SK-N-SH treated with all-trans-retinoic acid at 6 μM for 48 hours (cell line): ENCODE measurements at regions not wholly inside any gene's neighbourhood (a gene's known extent, or its start where the extent isn't known, plus 50 kb on each side); places are given as distances from the start of the nearest gene placed in this dataset.

ENCODE experiments used
- ATAC-seq: fragments of 200-7000 bp; cut with Tn5 transposase; 3 replicates; pipeline ENCODE4 v1.9.1; 2020; ENCODE audit warnings: mild to moderate bottlenecking, moderate library complexity
- ARNTL ChIP-seq: fragments of 450-650 bp; formaldehyde crosslinking; IDR thresholded peaks from 2 replicates; pipeline ENCODE4 v1.5.0; 2020; ENCODE audit warnings: low read depth, mild to moderate bottlenecking, moderate library complexity, borderline replicate concordance
- BACH2 ChIP-seq: fragments of 250-450 bp; sonication (Bioruptor Pico); IDR thresholded peaks from 2 replicates; pipeline ENCODE4 v1.9.0; 2021; ENCODE audit warnings: mild to moderate bottlenecking, borderline replicate concordance
- CREB5 ChIP-seq: fragments of 250-450 bp; sonication (Bioruptor Pico); IDR thresholded peaks from 2 replicates; pipeline ENCODE4 v1.5.1; 2020; ENCODE audit warnings: low read depth, mild to moderate bottlenecking, moderate library complexity
- CSDC2 ChIP-seq: fragments of 250-450 bp; sonication (Bioruptor Pico); IDR thresholded peaks from 2 replicates; pipeline ENCODE4 v1.5.0; 2020; ENCODE audit warnings: mild to moderate bottlenecking, moderate library complexity
- CSRNP3 ChIP-seq: fragments of 250-450 bp; sonication (Bioruptor Pico); IDR thresholded peaks from 2 replicates; pipeline ENCODE4 v1.5.1; 2021; ENCODE audit warnings: mild to moderate bottlenecking, moderate library complexity
- ESRRG ChIP-seq: fragments of 250-450 bp; sonication (Bioruptor Pico); IDR thresholded peaks from 2 replicates; pipeline ENCODE4 v1.6.1; 2021; ENCODE audit warnings: mild to moderate bottlenecking
- GLIS3 ChIP-seq: fragments of 250-450 bp; sonication (Bioruptor Pico); IDR thresholded peaks from 2 replicates; pipeline ENCODE4 v1.5.0; 2020; ENCODE audit warnings: mild to moderate bottlenecking, moderate library complexity
- ISL1 ChIP-seq: fragments of 250-450 bp; sonication (Bioruptor Pico); IDR thresholded peaks from 2 replicates; pipeline ENCODE4 v2.1.2; 2022; ENCODE audit warnings: mild to moderate bottlenecking, moderate library complexity
- OSR1 ChIP-seq: fragments of 250-450 bp; sonication (Bioruptor Pico); IDR thresholded peaks from 2 replicates; pipeline ENCODE4 v1.8.0; 2022; ENCODE audit warnings: moderate library complexity, mild to moderate bottlenecking, inconsistent platforms
- PATZ1 ChIP-seq: fragments of 250-450 bp; sonication (Bioruptor Pico); IDR thresholded peaks from 2 replicates; pipeline ENCODE4 v1.8.0; 2020; ENCODE audit warnings: mild to moderate bottlenecking, moderate library complexity, borderline replicate concordance
- POU6F1 ChIP-seq: fragments of 250-450 bp; sonication (Bioruptor Pico); IDR thresholded peaks from 2 replicates; pipeline ENCODE4 v1.8.0; 2021; ENCODE audit warnings: low read depth, mild to moderate bottlenecking, moderate library complexity, borderline replicate concordance
- PPARA ChIP-seq: fragments of 250-450 bp; sonication (Bioruptor Pico); IDR thresholded peaks from 2 replicates; pipeline ENCODE4 v1.5.0; 2020; ENCODE audit warnings: mild to moderate bottlenecking, borderline replicate concordance
- RARB ChIP-seq: fragments of 250-450 bp; sonication (Bioruptor Pico); IDR thresholded peaks from 2 replicates; pipeline ENCODE4 v1.8.0; 2021; ENCODE audit warnings: mild to moderate bottlenecking, moderate library complexity
- SNAI2 ChIP-seq: fragments of 250-450 bp; sonication (Bioruptor Pico); IDR thresholded peaks from 2 replicates; pipeline ENCODE4 v1.5.0; 2020; ENCODE audit warnings: mild to moderate bottlenecking, moderate library complexity
- TCF4 ChIP-seq: fragments of 250-450 bp; sonication (Bioruptor Pico); IDR thresholded peaks from 2 replicates; pipeline ENCODE4 v1.8.0; 2021; ENCODE audit warnings: mild to moderate bottlenecking, moderate library complexity, borderline replicate concordance
- TOX ChIP-seq: fragments of 250-450 bp; sonication (Bioruptor Pico); IDR thresholded peaks from 2 replicates; pipeline ENCODE4 v1.8.0; 2021; ENCODE audit warnings: mild to moderate bottlenecking, moderate library complexity, borderline replicate concordance
- TSHZ2 ChIP-seq: fragments of 250-450 bp; sonication (Bioruptor Pico); IDR thresholded peaks from 2 replicates; pipeline ENCODE4 v1.5.0; 2020; ENCODE audit warnings: mild to moderate bottlenecking, moderate library complexity
- ZC3H10 ChIP-seq: fragments of 250-450 bp; sonication (Bioruptor Pico); IDR thresholded peaks from 2 replicates; pipeline ENCODE4 v1.5.1; 2021; ENCODE audit warnings: mild to moderate bottlenecking, moderate library complexity
- ZFP3 ChIP-seq: fragments of 250-450 bp; sonication (Bioruptor Pico); IDR thresholded peaks from 2 replicates; pipeline ENCODE4 v1.5.0; 2020; ENCODE audit warnings: mild to moderate bottlenecking, moderate library complexity
- ZFP30 ChIP-seq: fragments of 450-650 bp; formaldehyde crosslinking; IDR thresholded peaks from 2 replicates; pipeline ENCODE4 v1.5.0; 2022; ENCODE audit warnings: mild to moderate bottlenecking, moderate library complexity
- ZNF565 ChIP-seq: fragments of 450-650 bp; formaldehyde crosslinking; conservative IDR thresholded peaks from 2 replicates; pipeline ENCODE4 v1.5.0; 2020; ENCODE audit warnings: low read depth, mild to moderate bottlenecking, moderate library complexity
- ZNF70 ChIP-seq: fragments of 450-650 bp; formaldehyde crosslinking; IDR thresholded peaks from 2 replicates; pipeline ENCODE4 v1.5.0; 2020; ENCODE audit warnings: mild to moderate bottlenecking, moderate library complexity
- ZNF8 ChIP-seq: fragments of 450-650 bp; formaldehyde crosslinking; IDR thresholded peaks from 2 replicates; pipeline ENCODE4 v1.5.0; 2020; ENCODE audit warnings: mild to moderate bottlenecking, moderate library complexity

- TF ChIP-seq ZNF70 (no peak), PATZ1 (CRISPR knock-in tag) (no peak), POU6F1 (CRISPR knock-in tag) (no peak), TSHZ2 (CRISPR knock-in tag) (no peak)
- ATAC-seq: no peak
These were observed 716.0 kb downstream of the XPNPEP1 start for GRCh38 chr10:109207361-109207760.

- TF ChIP-seq TCF4 (CRISPR knock-in tag) (peak; percentile 23; the same call in 1 of the 2 replicates), CSRNP3 (no peak), OSR1 (no peak), ZNF70 (no peak), RARB (CRISPR knock-in tag) (no peak), ZFP30 (CRISPR knock-in tag) (no peak), SNAI2 (0 out of 2 replicates have a peak, but pooled peaks have one; percentile 33), ZNF8 (CRISPR knock-in tag) (no peak), ARNTL (CRISPR knock-in tag) (no peak), GLIS3 (CRISPR knock-in tag) (no peak), ESRRG (CRISPR knock-in tag) (no peak), ZC3H10 (no peak), ZFP3 (CRISPR knock-in tag) (peak; percentile 40; the same call in 1 of the 2 replicates), POU6F1 (CRISPR knock-in tag) (no peak), CREB5 (CRISPR knock-in tag) (peak; percentile 87), TSHZ2 (CRISPR knock-in tag) (no peak), PATZ1 (CRISPR knock-in tag) (peak; percentile 63; the same call in 1 of the 2 replicates), ZNF565 (no peak), TOX (no peak), PPARA (no peak), ISL1 (CRISPR knock-in tag) (peak; percentile 78), CSDC2 (no peak), BACH2 (CRISPR knock-in tag) (no peak)
- peak; percentile 76 for ATAC-seq
These were observed 717.3 kb downstream of the XPNPEP1 start for GRCh38 chr10:109205929-109206585.
